Ecto neural progenitor cell (in vitro differentiated cells): ENCODE measurements at regions not wholly inside any gene's neighbourhood (a gene's known extent, or its start where the extent isn't known, plus 50 kb on each side); places are given as distances from the start of the nearest gene placed in this dataset.
"Not testable (repeated sequence)": the region's sequence is repeated elsewhere in the genome, so short reads cannot be mapped to it uniquely, and the experiment has no call there.

ENCODE experiments used
- DNase-seq: peaks from one replicate; pipeline ENCODE4 v3.0.0-alpha.2; 2018; ENCODE audit warnings: low spot score

DNA sequence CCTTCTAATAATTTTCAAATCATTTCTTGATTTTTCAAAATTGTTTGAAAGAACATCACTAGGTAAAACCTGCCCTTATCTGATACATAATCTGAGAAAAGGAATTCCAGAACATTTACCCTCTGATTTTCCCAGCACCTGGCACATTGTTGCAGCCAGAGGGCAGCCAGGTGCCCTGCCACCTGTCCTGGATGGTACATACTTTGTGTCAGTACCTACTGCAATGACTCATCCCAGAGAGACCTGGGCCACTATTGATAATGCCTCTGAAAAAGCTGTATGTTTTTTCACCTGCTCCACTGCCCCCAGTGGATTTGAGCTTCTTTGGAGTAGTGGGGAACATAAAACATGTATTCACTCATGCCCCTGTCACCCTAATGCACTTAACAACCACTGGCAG, 648.9 kb upstream of the GBE1 start:
- no peak for DNase-seq

DNA sequence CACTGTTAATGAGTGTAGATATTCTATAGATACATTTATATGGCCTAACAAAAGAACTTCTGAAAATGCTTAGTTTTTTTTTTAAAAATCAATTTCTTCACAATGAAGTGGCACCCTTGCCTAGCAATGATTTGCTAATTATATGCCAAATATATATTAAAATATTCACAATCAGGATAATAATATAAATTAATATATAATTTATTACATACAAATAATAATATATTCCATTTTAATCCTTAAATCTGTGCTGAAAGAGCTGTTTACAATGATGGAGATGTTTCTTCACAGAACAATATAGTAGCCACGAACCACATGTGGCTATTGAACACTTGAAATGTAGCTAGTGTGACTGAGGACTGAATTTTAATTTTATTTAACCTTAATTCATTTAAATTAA, 648.4 kb upstream of the GBE1 start:
- DNase-seq: no peak

DNA sequence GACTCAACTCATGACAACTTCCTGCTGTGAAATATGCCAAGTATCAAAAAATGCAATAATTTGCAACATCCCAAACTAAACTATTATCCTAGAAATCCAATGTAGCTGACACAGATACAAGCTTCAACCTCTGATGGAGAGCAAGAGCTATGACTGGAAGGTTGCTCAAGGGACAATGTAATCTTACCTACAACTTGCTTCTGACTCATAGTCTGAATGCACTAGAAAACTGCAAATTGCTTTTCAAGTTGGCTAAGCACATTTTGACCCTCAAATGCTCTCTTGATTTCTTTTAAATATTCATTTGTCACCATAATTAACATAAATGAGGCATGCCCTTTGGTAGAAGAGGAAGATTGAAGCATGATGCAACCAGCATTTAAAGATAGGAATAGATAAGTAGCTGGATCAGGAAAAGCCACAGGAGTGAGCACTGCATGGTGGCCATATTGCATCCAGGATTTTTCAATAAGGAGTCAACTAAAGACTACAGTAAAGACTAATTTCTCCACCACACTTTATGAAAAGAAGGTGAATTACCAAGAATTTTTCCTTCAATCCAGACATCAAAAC, 630.8 kb upstream of the GBE1 start:
- DNase-seq: no peak

DNA sequence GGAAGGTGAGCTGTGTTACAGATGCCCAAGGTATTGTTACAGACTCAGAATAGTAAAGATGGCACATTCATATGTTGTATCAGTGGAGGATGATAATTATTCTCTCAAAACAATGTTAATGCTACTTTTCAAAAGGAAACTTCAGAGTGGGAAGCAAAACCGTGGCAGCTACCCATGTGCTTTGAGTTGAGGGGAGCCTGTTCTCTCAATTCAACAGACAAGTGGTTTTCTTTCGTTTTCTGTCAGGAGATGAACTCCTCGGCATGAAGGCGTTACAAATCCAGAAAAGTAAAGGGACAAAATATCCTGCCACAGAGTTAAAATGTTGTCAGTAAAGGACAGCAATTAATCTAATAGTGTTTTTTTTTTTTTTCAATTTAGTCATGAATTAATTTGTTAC, 629.4 kb upstream of the GBE1 start:
- no peak for DNase-seq

DNA sequence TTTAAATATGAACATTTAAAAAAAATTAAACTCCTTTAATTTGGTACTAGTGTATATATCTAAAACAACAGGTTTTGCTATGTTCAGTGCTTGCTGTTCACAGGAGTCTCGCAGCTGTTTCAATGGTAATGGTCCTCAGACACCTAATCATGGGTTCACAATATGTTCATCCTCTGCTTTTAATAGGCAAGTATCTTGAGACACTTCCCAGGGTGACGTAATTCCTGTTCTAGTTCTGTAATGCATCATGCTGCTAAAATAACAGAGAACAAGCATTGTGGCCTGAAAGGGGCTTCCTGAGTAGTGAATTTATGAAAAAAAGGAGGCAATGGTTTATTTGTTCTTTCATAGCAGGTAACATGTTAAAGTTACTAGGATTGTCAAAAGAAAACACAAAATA, 625.2 kb upstream of the GBE1 start:
- no peak for DNase-seq

DNA sequence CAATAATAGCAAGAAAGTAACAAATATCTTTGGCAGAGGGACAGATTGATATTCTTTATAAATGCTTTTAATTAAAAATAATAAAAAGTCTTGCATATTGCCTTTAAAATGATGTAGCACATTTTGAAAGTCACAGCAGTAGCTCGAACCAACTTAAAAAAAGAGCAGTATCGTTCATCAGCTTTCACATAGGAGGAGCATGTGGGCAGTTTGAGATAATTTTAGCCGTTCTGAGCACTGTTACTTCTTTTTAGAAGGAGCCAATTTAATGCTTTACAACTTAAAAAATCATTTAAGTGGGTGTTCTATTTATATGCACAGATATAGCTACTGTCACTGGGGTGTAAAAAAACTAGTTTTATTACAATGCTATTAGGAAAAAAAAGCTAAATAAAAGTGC, 622.7 kb upstream of the GBE1 start:
- no peak for DNase-seq

DNA sequence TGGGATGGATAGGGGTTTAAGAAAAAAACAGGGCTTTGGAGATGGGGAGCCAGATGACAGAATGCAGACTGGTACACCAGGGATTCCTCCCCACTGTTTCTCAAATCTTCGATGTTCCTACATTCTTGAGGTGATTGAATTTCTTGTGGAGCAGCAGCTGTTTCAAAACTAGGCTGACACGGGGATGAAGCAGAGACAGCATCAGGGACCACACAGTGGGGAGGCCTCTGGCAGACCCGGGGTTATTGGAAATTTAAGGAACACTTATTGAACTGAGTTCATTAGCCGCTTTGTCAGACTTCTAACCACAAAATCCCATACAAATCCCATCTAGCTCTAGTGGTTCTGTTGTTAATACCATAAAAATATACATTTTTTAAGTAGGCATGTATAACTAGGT, 621.4 kb upstream of the GBE1 start:
- no peak for DNase-seq

DNA sequence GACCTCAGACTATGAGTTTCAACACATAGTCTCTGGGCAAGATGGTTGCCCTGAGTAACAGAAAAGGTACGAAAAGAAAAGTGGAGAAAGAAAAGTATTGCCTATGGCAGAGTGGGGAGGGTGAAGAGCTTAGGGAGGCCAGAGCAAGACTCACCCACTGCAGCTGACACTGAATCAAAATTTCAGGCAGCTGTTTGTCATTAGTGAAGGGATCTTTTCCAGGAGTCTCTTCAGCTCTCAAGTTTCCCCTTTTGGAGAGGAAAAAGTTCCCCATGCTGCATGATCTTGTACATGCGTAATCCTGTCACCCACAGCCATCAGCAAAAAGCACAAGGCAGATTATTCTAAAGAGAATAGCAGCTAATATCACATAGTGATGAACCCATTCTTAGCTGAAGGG, 616.9 kb upstream of the GBE1 start:
- DNase-seq: no peak

DNA sequence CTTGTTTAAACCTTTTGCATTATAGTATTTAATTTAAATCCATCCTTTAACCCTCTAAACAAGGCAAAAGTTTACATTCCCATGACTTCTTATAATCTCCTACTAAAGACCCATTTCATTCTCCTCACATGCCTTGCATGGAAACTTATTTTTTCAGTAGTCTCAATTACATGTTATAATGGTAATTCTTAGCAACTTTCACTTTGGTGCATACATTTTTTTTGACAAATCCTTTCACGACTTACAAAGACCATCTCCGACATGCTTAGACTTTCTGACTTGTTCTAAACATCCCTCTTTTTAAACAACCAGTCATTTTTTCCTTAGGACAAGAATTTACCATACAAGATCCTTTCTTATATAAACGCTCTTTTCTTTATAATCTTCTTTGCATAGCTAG, 615.4 kb upstream of the GBE1 start:
- DNase-seq: no peak

DNA sequence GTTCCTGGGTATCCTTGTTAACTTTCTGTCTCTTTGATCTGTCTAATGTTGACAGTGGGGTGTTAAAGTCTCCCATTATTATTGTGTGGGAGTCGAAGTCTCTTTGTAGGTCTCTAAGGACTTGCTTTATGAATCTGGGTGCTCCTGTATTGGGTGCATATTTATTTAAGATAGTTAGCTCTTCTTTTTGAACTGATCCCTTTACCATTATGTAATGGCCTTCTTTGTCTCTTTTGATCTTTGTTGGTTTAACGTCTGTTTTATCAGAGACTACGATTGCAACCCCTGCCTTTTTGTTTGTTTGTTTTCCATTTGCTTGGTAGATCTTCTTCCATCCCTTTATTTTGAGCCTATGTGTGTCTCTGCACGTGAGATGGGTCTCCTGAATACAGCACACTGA, 612.4 kb upstream of the GBE1 start:
- DNase-seq: not testable (repeated sequence)

DNA sequence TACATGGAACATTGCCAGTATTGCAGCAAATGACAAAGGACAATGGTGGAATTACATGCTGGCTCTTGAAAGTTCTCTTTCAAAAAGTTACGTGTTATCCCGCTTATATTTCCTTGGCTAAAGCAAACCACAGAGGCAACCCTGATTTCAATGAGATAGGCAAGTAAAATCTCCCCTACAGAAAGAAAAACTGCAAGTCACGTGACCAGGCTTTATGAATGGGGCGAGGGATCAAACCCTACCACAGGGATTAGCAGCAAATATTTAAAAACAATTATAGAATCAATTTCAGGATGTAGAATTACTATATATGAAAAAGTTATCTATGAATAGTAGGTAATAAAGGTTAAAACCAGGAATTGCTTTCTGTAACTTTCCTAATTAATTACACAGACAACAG, 603.4 kb upstream of the GBE1 start:
- no peak for DNase-seq

DNA sequence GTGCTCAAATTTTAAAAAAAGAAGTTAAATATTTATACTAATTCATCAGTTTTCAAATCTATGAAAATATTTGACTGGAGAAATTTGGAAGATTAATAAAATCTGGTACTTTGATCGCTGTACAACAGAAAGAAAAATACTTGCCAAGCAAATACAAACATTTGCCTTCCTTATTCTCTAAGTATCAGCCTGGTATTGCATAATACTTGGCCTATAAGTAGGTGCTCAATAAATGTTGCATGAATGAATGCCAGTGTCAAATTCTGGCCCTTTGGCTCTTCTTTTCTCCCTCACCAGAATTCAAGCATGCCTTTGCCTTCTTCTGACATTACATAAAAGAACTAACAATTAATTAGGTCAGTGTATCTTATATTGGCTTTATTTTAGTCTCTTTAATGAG, 601.7 kb upstream of the GBE1 start:
- DNase-seq: no peak

DNA sequence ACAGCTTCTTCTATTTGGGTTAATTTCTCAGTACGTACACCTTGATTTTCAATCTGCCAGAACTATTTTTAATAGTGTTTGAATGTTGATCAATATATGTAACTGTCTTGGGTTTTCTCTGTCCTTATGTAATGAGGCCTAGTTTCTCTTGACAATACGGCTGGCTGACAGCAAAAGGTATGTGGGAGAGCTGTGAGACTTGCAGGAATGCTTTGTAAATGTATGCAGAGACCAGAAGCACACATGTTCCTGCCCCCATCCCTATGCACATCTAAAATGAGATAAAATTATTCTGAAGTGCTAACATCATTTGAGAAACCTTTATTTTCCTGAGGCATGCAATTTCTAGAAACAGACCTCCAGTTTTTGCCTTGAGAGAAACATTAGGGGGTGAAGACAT, 593.8 kb upstream of the GBE1 start:
- no peak for DNase-seq

DNA sequence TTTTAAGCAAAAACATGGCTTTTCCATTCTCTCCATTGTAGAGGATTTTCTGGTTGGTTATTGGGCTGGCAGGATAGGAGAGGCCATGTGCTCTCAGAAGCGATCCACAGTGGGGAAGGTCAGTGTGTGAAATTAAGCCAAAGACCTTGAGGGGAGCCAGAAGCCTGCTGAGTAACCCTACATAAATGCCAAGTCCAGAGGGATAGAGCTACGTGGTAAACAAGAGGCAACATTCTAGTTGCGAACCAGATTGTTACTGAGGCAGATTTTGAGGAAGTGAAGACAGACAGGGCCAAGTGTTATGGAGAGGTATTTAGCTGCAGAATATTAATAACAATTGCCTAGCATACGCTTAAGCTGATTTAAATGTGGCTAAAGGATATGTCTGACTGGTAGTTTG, 592.8 kb upstream of the GBE1 start:
- DNase-seq: no peak

DNA sequence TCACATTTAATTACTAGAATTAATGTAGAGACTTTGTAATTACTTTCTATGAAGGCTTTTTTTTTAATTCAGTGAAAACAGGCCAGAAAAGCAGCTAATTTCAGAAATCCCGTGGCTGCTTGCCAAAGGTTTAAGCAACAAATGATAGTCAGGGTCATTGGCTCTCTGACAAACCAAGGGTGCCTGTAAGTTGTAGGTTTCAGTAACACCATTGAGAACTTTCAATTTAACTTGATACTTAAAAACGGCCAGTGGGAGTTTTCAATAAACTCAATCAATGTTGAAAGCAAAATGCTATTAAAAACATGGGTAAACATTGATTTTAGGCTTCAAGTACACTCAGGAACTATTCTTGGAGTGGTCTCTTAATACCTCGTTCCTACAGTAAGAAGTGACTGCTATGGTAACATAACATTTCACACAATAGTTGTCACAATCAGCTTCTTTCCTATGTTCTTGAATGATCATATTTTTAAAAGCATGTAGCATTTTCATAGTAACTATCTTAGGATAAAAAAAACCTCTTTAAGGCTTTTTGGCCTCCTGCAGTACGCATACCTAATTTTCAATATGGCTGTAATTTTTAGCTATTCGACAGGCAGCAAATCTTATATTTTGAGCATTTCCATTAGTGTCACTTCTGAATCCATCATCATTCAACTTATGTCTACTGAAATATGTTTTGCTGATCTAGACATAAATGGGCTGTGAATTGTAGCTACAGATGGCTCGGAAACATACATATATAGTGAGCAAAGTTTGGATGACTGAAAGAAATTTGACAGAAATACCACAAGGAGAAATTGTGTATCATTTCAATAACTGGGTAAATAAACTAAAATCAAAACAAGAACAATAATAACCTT, 592.1 kb upstream of the GBE1 start:
- no peak for DNase-seq

DNA sequence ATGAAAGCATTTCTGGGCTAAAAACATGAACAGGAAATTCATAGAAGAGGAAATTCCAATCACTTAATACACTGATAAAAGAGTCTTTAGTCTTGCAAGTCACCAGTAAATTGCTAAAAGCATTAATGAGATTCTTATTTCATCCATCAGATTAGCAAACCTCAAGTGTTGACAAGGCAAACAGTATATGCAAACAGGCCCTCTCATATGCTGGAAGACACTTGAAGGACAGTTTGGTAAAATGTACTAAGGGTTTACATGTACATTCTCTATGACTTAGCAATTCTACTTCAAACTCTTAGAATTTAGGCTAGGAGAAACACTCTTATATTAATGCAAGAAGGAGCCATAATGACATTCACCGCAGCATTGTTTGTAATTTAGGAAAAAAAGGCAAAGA, 586.1 kb upstream of the GBE1 start:
- DNase-seq: no peak

DNA sequence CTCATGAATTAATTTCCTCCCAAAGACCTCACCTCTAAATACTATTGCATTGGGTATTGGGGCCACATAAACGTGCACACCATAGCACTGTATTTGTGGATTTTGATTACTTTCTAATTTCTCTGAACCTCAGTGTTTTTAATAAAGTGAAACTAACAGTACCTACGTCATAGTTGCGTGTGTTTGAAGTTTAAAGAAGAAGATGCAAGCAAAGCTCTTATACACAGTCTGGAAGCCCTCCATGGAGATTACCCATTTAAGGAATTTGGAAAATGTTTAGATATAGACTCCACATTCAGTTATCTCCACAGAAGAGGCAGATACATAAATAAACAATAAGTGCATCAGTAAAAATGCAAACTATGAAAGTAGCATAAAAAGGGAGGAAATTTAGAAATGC, 581.1 kb upstream of the GBE1 start:
- DNase-seq: no peak

DNA sequence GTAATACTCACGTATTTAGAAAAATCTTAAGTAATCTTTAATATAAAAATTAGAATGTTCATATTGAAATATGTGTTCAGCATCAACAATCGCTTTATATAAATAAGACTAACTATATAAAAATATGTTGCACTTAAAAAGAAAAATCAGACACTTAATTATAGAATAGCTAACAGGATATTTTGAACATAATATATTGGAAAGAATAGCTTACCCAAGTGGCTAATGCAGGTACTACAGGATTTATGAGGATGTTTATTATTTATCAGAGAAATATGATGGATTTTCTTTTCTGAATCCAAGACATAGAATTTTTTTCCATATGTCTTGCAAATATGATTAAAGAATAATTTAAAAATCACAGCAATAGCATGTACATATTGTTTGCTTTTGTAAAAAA, 567.9 kb upstream of the GBE1 start:
- DNase-seq: no peak

DNA sequence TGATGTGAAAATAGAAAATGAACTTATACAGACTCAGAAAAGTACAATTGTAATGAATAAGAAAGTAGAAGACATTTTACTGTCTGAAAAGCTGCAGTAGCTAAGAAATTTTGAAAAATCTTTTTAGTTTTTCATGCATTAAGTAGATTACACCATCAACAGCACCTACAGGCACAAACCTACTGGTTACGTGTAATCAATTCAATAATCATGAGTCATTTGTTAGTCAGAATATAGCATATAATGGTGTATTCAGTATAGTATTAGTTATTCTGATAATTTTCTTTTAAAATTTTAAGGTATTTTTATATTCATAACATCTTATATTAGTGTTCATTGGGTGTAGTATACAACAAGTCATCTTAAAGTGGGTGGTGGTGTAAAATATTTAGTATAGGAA, 550.5 kb upstream of the GBE1 start:
- DNase-seq: no peak

DNA sequence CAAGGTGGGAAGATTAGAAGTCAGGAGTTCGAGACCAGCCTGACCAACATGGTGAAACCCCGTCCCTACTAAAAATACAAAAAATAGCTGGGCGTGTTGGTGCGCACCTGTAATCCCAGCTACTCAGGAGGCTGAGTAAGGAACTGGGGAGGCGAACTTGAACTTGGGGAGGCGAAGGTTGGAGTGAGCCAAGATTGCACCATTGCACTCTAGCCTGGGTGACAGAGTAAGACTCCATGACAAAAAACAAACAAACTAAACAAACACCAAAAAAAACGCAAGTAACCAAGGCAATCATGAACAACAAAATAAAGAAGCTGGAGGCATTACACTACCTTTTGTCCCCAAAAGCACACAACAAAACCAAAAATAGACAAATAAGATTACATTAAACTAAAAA, 547.3 kb upstream of the GBE1 start:
- DNase-seq: no peak

DNA sequence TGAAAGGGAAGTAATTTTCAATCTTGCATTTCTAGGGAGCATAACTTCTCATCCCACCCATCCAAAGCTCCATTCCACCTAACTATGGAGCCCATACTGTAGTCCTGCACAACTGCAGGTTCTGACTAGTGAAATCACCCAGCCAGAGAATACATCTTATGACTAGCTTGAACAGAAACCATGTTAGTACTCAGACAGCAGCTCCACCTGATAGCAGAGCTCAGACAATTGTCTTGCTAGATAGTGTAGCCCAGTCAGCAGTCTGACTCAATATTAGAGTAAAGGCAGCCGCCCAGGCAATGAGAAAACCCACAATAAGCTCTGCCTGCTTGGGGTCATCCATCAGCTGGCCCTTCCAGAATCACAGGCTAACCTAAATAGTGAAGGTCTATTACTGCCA, 544.7 kb upstream of the GBE1 start:
- DNase-seq: no peak

DNA sequence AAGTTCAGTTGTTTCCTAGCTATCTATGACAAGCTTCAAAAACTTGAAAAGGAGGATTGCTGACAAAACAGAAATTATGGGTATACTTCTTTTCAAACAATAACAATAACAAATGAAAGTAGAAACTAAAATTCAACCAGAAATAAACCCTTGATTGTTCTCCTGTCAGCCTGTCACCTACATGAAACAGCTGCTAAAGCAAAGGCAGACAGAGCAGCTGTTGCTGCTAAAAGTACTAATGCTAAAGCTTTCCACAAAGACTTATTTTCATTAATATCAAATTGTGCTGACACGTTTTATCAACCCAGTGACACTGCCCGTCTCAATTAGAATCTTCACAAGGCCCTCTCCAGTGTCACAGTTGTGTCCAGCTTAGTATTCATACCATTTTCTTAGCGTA, 533.2 kb upstream of the GBE1 start:
- no peak for DNase-seq

DNA sequence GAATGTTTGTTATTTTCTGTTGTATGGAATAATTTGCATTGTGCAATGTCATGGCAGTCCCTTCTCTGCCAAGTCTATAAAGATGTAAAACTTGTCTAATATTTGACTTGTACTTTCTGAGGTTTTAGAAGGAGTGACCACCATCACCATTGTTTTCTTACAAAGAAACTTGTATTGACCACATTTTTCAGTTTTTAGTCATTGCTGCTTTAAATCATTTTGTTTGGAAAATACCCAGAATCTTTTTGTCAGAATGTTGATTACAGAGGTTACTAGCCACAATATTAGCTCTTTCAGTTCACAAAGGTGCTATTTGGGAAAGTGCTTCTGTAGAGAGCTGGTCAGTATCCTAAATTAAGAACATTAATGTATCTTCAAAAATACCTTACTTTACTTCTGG, 532.4 kb upstream of the GBE1 start:
- no peak for DNase-seq

DNA sequence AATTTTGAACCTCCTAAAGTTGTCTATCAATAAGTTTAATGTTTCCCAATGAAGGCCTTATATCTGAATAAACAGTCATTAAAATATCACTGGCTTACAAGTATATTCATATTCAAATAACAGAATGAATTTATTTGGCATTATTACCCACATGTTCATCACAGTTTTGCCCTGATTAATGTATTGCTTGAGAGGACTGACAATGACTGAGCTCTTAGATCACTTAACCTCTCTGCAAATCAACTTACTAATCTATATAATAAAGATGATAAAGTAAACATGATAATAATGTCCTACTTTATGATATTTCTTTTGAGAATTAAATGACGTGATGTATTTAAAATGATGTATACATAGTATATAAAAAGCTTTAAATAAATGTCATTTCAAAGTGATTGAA, 532.0 kb upstream of the GBE1 start:
- no peak for DNase-seq
